ENCODE measurements at regions not wholly inside any gene's neighbourhood (a gene's known extent, or its start where the extent isn't known, plus 50 kb on each side); places are given as distances from the start of the nearest gene placed in this dataset.
"Not testable (repeated sequence)": the region's sequence is repeated elsewhere in the genome, so short reads cannot be mapped to it uniquely, and the experiment has no call there.

DNA sequence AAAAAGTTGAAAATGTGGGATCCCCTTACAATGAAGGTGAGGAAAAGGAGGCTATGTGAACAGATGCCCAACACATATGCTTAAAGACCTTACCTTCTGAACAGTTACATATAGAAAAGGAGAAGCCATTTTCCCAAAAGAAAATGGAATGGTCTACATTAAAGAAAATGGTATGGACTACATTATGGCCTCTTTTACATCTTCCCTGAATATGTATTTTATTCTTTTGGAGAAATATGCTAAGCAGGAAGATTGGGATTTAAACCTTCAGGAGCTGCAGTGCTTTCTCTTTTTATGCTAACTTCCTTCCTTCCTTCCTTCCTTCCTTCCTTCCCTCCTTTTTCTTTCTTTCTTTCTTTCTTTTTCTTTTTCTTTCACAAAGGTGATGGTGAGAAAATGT lies 155.4 kb downstream of the SEC23IP start:
- no peak for DNase-seq (ENCODE audit: low read depth)
- TF ChIP-seq CTCF (conservative IDR thresholded peaks at IDR 0.05; ENCODE audit: low read depth, low read length) = no peak

DNA sequence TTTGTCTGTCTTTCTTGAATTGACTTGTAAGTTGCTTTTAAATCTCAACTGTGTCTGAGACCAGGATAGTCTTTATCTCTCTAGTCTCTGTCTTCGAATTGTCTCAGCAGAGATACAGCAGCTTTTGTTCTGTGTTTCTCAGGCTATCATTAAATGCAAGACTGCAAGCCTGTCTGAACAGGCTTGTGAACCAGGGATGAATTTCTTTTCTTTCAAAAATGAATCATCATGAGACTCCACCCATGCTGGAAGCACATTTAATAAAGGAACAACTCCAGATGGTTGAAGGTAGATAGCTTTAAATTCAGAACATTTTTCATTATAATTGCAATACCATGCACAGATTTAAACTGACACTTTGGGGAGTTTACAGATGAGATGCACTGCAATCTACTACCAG lies 155.9 kb downstream of the SEC23IP start:
- no peak for TF ChIP-seq CTCF (conservative IDR thresholded peaks at IDR 0.05; ENCODE audit: low read depth, low read length)
- no peak for DNase-seq (ENCODE audit: low read depth)
- no peak overlapping the region for H3K4me3 ChIP-seq (ENCODE audit: low read depth, low read length)

More for the DNA sequence above, 155.4 kb downstream of the SEC23IP start:
- no peak overlapping the region for H3K4me3 ChIP-seq (ENCODE audit: low read depth, low read length)

DNA sequence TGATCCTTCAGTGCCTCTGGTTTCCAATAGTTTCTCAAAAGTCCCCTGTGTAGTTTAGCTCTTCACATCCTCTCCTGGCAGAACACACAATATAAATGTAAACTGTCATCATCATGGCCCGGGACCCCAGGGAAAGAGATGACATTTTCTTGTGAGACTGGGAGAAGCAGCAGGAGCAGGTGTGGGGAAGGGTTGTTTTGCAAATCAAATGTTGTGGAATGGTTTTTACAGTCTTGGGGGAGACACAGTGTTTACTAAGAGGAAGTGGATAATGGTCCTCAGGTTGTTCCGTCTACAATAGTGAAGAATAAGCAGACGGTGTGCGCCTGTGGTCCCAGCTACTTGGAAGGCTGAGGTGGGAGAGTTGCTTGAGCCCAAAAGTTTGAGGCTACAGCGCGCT lies 159.1 kb downstream of the SEC23IP start:
- TF ChIP-seq CTCF (conservative IDR thresholded peaks at IDR 0.05; ENCODE audit: low read depth, low read length) = no peak
- no peak for DNase-seq (ENCODE audit: low read depth)
- H3K4me3 ChIP-seq (ENCODE audit: low read depth, low read length) = no peak overlapping the region

DNA sequence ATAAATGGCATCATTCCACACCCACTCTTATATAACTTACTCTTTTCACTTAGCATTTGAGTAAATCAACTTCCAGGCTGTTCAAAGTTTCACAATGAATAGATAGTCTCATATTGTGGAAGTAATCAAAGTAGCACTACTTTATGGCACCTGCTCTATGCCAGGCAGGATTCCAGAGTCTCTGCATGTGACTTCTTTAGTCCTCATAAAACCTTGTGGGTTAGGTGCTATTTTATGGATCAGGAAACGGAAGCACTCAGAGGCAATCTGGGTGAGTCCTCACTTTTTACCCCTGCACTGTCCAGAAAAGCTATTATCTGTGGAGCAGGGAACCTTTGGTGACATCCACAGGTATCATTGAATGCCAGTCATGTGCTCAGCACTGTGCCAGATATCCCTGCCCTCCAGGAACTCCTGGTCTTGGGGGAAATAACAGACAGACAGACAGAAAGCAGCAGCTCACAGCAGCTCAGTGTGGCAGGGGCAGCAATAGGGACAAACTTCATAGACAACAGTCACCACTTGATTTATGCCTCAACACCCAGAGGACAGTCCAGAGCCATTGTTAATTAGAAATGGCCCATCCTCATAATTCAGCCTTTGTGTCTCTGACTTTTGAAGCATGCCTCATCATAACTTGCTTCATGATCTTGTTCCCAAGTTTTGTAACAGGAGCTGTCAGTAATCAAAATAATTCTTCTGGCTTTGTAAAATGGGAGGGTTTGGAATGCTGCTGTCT lies 160.6 kb downstream of the SEC23IP start:
- TF ChIP-seq CTCF (conservative IDR thresholded peaks at IDR 0.05; ENCODE audit: low read depth, low read length) = no peak
- DNase-seq (ENCODE audit: low read depth) = no peak
- H3K4me3 ChIP-seq (ENCODE audit: low read depth, low read length) = no peak overlapping the region

- DNase-seq (ENCODE audit: low read depth); H3K4me3 ChIP-seq (ENCODE audit: low read depth, low read length): not testable (repeated sequence)
These were observed 167.3 kb downstream of the SEC23IP start for GRCh38 chr10:120059790-120060189.

- TF ChIP-seq CTCF (conservative IDR thresholded peaks at IDR 0.05; ENCODE audit: low read depth, low read length) = no peak
- no peak overlapping the region for H3K4me3 ChIP-seq (ENCODE audit: low read depth, low read length)
- no peak for DNase-seq (ENCODE audit: low read depth)
These were observed 174.9 kb downstream of the SEC23IP start for GRCh38 chr10:120067427-120067826.

DNA sequence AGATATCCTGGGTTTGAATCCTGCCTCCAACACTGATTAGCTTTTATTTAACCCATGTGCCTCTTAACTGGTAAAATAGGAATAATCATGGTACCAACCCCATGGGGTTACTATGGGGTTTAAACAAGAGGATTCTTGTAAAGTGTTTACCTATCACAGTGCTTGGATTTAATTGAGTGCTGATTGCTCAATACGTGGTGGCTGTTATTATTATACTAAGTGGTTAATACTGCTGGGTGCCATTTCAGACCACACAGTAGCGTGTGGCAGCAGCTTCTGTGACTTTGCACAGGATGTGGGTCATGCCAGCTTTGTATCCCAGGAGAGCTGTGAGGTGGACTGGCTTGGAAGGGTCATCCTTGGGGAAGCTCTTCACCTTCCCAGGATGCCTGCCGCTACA lies 177.2 kb downstream of the SEC23IP start:
- no peak for DNase-seq (ENCODE audit: low read depth)
- TF ChIP-seq CTCF (conservative IDR thresholded peaks at IDR 0.05; ENCODE audit: low read depth, low read length) = no peak
- H3K4me3 ChIP-seq (ENCODE audit: low read depth, low read length) = no peak overlapping the region

Measured in choroid plexus epithelial cell (primary cell).